SK-N-SH treated with all-trans-retinoic acid at 6 μM for 48 hours (cell line): ENCODE measurements at regions not wholly inside any gene's neighbourhood (a gene's known extent, or its start where the extent isn't known, plus 50 kb on each side); places are given as distances from the start of the nearest gene placed in this dataset.

Source experiments
- ATAC-seq: fragments of 200-7000 bp; cut with Tn5 transposase; 3 replicates; pipeline ENCODE4 v1.9.1; 2020; ENCODE audit warnings: mild to moderate bottlenecking, moderate library complexity
- ARNTL ChIP-seq: fragments of 450-650 bp; formaldehyde crosslinking; IDR thresholded peaks from 2 replicates; pipeline ENCODE4 v1.5.0; 2020; ENCODE audit warnings: low read depth, mild to moderate bottlenecking, moderate library complexity, borderline replicate concordance
- CSDC2 ChIP-seq: fragments of 250-450 bp; sonication (Bioruptor Pico); IDR thresholded peaks from 2 replicates; pipeline ENCODE4 v1.5.0; 2020; ENCODE audit warnings: mild to moderate bottlenecking, moderate library complexity
- ESRRG ChIP-seq: fragments of 250-450 bp; sonication (Bioruptor Pico); IDR thresholded peaks from 2 replicates; pipeline ENCODE4 v1.6.1; 2021; ENCODE audit warnings: mild to moderate bottlenecking
- GLIS3 ChIP-seq: fragments of 250-450 bp; sonication (Bioruptor Pico); IDR thresholded peaks from 2 replicates; pipeline ENCODE4 v1.5.0; 2020; ENCODE audit warnings: mild to moderate bottlenecking, moderate library complexity
- ISL1 ChIP-seq: fragments of 250-450 bp; sonication (Bioruptor Pico); IDR thresholded peaks from 2 replicates; pipeline ENCODE4 v2.1.2; 2022; ENCODE audit warnings: mild to moderate bottlenecking, moderate library complexity
- POU6F1 ChIP-seq: fragments of 250-450 bp; sonication (Bioruptor Pico); IDR thresholded peaks from 2 replicates; pipeline ENCODE4 v1.8.0; 2021; ENCODE audit warnings: low read depth, mild to moderate bottlenecking, moderate library complexity, borderline replicate concordance
- RARB ChIP-seq: fragments of 250-450 bp; sonication (Bioruptor Pico); IDR thresholded peaks from 2 replicates; pipeline ENCODE4 v1.8.0; 2021; ENCODE audit warnings: mild to moderate bottlenecking, moderate library complexity
- SNAI2 ChIP-seq: fragments of 250-450 bp; sonication (Bioruptor Pico); IDR thresholded peaks from 2 replicates; pipeline ENCODE4 v1.5.0; 2020; ENCODE audit warnings: mild to moderate bottlenecking, moderate library complexity
- TCF4 ChIP-seq: fragments of 250-450 bp; sonication (Bioruptor Pico); IDR thresholded peaks from 2 replicates; pipeline ENCODE4 v1.8.0; 2021; ENCODE audit warnings: mild to moderate bottlenecking, moderate library complexity, borderline replicate concordance
- TOX ChIP-seq: fragments of 250-450 bp; sonication (Bioruptor Pico); IDR thresholded peaks from 2 replicates; pipeline ENCODE4 v1.8.0; 2021; ENCODE audit warnings: mild to moderate bottlenecking, moderate library complexity, borderline replicate concordance
- TSHZ2 ChIP-seq: fragments of 250-450 bp; sonication (Bioruptor Pico); IDR thresholded peaks from 2 replicates; pipeline ENCODE4 v1.5.0; 2020; ENCODE audit warnings: mild to moderate bottlenecking, moderate library complexity
- ZC3H10 ChIP-seq: fragments of 250-450 bp; sonication (Bioruptor Pico); IDR thresholded peaks from 2 replicates; pipeline ENCODE4 v1.5.1; 2021; ENCODE audit warnings: mild to moderate bottlenecking, moderate library complexity
- ZFP3 ChIP-seq: fragments of 250-450 bp; sonication (Bioruptor Pico); IDR thresholded peaks from 2 replicates; pipeline ENCODE4 v1.5.0; 2020; ENCODE audit warnings: mild to moderate bottlenecking, moderate library complexity
- ZFP30 ChIP-seq: fragments of 450-650 bp; formaldehyde crosslinking; IDR thresholded peaks from 2 replicates; pipeline ENCODE4 v1.5.0; 2022; ENCODE audit warnings: mild to moderate bottlenecking, moderate library complexity
- ZNF565 ChIP-seq: fragments of 450-650 bp; formaldehyde crosslinking; conservative IDR thresholded peaks from 2 replicates; pipeline ENCODE4 v1.5.0; 2020; ENCODE audit warnings: low read depth, mild to moderate bottlenecking, moderate library complexity
- TF ChIP-seq, protein P1 (sequence below): fragments of 250-450 bp; sonication (Bioruptor Pico); IDR thresholded peaks from 2 replicates; pipeline ENCODE4 v1.5.1; 2020; ENCODE audit warnings: low read depth, mild to moderate bottlenecking, moderate library complexity
- TF ChIP-seq, protein P2 (sequence below): fragments of 250-450 bp; sonication (Bioruptor Pico); IDR thresholded peaks from 2 replicates; pipeline ENCODE4 v1.8.0; 2020; ENCODE audit warnings: mild to moderate bottlenecking, moderate library complexity, borderline replicate concordance

DNA sequence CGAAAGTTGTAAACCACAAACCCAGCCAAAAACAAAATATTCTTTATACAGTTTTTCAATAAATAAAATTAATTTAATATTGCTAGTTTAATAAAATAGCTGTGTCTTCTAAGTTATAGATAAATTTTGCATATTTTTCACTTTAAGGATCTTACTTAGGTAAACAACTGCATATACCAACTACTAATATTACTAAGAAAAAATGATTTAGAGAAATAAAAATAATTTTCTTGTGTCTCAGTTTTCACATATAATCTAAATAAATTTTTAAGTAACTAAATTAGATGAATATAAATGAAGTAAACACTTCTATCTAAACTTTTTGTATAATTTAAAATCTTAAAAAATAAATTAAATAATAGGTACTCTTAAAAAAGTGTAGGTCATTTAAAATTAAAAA, 67.1 kb upstream of the TOP3B start:
- TF ChIP-seq CSDC2 (CRISPR knock-in tag) (no peak), TCF4 (CRISPR knock-in tag) (no peak), GLIS3 (CRISPR knock-in tag) (no peak), ZNF565 (no peak), RARB (CRISPR knock-in tag) (no peak), ESRRG (CRISPR knock-in tag) (no peak), POU6F1 (CRISPR knock-in tag) (no peak), TSHZ2 (CRISPR knock-in tag) (no peak), ZC3H10 (CRISPR knock-in tag) (no peak)
- TF ChIP-seq, protein P1, sequence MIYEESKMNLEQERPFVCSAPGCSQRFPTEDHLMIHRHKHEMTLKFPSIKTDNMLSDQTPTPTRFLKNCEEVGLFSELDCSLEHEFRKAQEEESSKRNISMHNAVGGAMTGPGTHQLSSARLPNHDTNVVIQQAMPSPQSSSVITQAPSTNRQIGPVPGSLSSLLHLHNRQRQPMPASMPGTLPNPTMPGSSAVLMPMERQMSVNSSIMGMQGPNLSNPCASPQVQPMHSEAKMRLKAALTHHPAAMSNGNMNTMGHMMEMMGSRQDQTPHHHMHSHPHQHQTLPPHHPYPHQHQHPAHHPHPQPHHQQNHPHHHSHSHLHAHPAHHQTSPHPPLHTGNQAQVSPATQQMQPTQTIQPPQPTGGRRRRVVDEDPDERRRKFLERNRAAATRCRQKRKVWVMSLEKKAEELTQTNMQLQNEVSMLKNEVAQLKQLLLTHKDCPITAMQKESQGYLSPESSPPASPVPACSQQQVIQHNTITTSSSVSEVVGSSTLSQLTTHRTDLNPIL (CRISPR knock-in tag), result no peak
- TF ChIP-seq, protein P2, sequence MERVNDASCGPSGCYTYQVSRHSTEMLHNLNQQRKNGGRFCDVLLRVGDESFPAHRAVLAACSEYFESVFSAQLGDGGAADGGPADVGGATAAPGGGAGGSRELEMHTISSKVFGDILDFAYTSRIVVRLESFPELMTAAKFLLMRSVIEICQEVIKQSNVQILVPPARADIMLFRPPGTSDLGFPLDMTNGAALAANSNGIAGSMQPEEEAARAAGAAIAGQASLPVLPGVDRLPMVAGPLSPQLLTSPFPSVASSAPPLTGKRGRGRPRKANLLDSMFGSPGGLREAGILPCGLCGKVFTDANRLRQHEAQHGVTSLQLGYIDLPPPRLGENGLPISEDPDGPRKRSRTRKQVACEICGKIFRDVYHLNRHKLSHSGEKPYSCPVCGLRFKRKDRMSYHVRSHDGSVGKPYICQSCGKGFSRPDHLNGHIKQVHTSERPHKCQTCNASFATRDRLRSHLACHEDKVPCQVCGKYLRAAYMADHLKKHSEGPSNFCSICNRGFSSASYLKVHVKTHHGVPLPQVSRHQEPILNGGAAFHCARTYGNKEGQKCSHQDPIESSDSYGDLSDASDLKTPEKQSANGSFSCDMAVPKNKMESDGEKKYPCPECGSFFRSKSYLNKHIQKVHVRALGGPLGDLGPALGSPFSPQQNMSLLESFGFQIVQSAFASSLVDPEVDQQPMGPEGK, result no peak
- ATAC-seq, result no peak

GRCh38 chr22:22048981-22049531, 66.5 kb upstream of the TOP3B start:
- no peak for TF ChIP-seq ARNTL
- no peak for TF ChIP-seq RARB (CRISPR knock-in tag)
- no peak for TF ChIP-seq SNAI2
- TF ChIP-seq, protein P1 (CRISPR knock-in tag), result no peak
- TF ChIP-seq ISL1 (CRISPR knock-in tag), result no peak
- TF ChIP-seq TOX (CRISPR knock-in tag), result no peak
- TF ChIP-seq, protein P2, result no peak
- no peak for TF ChIP-seq ZFP30
- no peak for ATAC-seq

GRCh38 chr22:22048318-22048942, 65.8 kb upstream of the TOP3B start:
- no peak for ATAC-seq
- no peak for TF ChIP-seq TOX (CRISPR knock-in tag)
- TF ChIP-seq ZFP3 (CRISPR knock-in tag), result no peak
